ENCODE measurements at regions not wholly inside any gene's neighbourhood (a gene's known extent, or its start where the extent isn't known, plus 50 kb on each side); places are given as distances from the start of the nearest gene placed in this dataset.

DNA sequence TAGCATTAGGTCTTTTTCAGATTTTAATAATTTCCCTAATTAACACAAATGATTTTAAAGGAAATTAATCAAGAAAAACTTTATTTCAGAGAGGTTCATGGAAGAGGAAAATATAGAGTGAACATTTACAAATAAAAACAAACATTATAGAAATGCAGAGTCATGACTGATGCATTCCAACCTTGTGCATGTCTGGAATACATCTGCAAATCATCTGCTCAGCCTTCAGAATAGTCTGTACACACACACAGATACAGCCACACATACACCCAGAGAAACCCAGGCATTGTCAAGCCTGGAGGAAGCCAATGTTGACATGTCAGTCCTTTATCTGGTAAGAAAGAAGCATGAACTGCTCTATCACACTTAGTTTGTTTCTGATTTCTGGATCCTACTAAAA lies 61.3 kb upstream of the NFKB1 start:
- TF ChIP-seq, protein P1, sequence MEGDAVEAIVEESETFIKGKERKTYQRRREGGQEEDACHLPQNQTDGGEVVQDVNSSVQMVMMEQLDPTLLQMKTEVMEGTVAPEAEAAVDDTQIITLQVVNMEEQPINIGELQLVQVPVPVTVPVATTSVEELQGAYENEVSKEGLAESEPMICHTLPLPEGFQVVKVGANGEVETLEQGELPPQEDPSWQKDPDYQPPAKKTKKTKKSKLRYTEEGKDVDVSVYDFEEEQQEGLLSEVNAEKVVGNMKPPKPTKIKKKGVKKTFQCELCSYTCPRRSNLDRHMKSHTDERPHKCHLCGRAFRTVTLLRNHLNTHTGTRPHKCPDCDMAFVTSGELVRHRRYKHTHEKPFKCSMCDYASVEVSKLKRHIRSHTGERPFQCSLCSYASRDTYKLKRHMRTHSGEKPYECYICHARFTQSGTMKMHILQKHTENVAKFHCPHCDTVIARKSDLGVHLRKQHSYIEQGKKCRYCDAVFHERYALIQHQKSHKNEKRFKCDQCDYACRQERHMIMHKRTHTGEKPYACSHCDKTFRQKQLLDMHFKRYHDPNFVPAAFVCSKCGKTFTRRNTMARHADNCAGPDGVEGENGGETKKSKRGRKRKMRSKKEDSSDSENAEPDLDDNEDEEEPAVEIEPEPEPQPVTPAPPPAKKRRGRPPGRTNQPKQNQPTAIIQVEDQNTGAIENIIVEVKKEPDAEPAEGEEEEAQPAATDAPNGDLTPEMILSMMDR (conservative IDR thresholded peaks at IDR 0.05; ENCODE audit: low read depth, low read length): no peak
- TF ChIP-seq NFE2L2 (IDR thresholded peaks at IDR 0.05; ENCODE audit: low read depth, low read length) (peak; percentile 88), MAZ (IDR thresholded peaks at IDR 0.05; ENCODE audit: borderline replicate concordance, low read depth, low read length) (no peak), SMC3 (IDR thresholded peaks at IDR 0.05; ENCODE audit: low read depth, low read length) (no peak), BHLHE40 (IDR thresholded peaks at IDR 0.05; ENCODE audit: low read depth, low read length) (no peak), POLR2A (IDR thresholded peaks at IDR 0.05; ENCODE audit: low read depth, low read length) (no peak), MXI1 (IDR thresholded peaks at IDR 0.05; ENCODE audit: borderline replicate concordance, low read depth, low read length) (no peak), RFX5 (IDR thresholded peaks at IDR 0.05; ENCODE audit: low read depth, low read length) (no peak)

Data from IMR-90 (cell line).